GM10266 (cell line): ENCODE measurements at regions not wholly inside any gene's neighbourhood (a gene's known extent, or its start where the extent isn't known, plus 50 kb on each side); places are given as distances from the start of the nearest gene placed in this dataset.

Source experiments
- DNase-seq: peaks from one replicate; pipeline ENCODE4 v3.0.0; 2012; ENCODE audit errors: extremely low spot score
- TF ChIP-seq, protein P1 (sequence below): IDR thresholded peaks from 2 replicates; pipeline ENCODE4 v1.5.1; 2012; ENCODE audit warnings: mild to moderate bottlenecking, low read depth; ENCODE audit not compliant: control insufficient read depth, insufficient read depth; ENCODE audit errors: missing control alignments

DNA sequence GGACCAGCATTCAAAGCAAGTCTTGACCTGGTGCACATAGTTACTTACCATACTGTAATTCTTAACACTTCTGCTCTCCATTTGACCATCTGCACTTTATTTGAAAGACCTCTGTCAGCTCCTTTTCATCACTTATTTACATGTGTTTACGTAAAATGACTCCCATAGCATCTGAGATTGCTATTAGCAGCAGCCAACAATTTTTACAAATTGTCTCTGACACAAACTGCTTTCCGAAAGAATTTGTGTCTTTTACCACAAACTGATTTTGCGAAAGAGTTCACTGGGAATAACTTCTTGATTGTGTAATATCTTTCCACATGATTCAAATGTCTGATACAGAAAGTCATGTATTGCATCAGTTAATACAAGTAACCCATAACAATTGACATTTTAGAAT, 144.1 kb upstream of the PEX5L start:
- no peak for DNase-seq
- TF ChIP-seq, protein P1, sequence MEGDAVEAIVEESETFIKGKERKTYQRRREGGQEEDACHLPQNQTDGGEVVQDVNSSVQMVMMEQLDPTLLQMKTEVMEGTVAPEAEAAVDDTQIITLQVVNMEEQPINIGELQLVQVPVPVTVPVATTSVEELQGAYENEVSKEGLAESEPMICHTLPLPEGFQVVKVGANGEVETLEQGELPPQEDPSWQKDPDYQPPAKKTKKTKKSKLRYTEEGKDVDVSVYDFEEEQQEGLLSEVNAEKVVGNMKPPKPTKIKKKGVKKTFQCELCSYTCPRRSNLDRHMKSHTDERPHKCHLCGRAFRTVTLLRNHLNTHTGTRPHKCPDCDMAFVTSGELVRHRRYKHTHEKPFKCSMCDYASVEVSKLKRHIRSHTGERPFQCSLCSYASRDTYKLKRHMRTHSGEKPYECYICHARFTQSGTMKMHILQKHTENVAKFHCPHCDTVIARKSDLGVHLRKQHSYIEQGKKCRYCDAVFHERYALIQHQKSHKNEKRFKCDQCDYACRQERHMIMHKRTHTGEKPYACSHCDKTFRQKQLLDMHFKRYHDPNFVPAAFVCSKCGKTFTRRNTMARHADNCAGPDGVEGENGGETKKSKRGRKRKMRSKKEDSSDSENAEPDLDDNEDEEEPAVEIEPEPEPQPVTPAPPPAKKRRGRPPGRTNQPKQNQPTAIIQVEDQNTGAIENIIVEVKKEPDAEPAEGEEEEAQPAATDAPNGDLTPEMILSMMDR = no peak

GRCh38 chr3:180181387-180181786, 144.7 kb upstream of the PEX5L start:
- TF ChIP-seq, protein P1 = no peak
- DNase-seq = no peak

DNA sequence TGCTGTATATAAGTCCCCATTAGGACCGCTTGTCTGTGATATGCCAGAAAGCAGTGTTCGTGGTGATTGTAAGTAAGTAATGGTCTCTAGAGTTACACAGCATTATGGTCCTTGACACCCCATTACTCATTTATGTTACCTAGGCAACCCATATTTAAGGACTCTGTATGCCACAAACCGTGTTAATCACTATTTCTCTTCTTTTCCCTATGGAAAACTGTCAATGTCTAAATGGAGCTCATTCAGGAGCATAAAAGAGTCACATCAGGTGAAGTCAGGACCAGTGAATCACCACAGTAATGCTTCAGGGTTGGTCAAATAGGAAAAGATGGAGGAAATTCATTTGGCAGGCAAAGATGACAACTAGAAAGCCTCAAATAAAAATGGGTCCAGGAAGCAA, 146.6 kb upstream of the PEX5L start:
- TF ChIP-seq, protein P1 = no peak

GRCh38 chr3:180184816-180185215, 148.1 kb upstream of the PEX5L start:
- TF ChIP-seq, protein P1 = no peak
- no peak for DNase-seq

More for the DNA sequence above, 146.6 kb upstream of the PEX5L start:
- no peak for DNase-seq

DNA sequence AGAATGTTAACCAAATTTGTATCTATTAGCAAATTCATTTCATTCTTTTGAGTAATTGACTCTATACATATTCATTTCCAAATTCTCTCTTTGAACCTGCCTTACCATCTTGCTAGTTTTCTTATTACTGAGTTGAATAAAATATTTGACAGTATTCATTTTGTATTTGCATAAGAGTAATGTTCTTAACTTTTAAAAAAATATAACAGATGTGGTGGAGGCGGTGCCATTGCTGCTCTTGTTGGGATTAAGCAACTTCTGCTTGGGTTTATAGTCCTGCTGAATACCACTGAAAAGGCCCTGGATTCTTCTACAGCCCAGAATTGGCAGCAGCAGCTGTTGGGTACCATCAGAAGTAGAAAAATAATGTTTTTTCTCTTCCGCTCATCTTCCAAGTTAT, 148.9 kb upstream of the PEX5L start:
- DNase-seq = no peak
- TF ChIP-seq, protein P1 = no peak

DNA sequence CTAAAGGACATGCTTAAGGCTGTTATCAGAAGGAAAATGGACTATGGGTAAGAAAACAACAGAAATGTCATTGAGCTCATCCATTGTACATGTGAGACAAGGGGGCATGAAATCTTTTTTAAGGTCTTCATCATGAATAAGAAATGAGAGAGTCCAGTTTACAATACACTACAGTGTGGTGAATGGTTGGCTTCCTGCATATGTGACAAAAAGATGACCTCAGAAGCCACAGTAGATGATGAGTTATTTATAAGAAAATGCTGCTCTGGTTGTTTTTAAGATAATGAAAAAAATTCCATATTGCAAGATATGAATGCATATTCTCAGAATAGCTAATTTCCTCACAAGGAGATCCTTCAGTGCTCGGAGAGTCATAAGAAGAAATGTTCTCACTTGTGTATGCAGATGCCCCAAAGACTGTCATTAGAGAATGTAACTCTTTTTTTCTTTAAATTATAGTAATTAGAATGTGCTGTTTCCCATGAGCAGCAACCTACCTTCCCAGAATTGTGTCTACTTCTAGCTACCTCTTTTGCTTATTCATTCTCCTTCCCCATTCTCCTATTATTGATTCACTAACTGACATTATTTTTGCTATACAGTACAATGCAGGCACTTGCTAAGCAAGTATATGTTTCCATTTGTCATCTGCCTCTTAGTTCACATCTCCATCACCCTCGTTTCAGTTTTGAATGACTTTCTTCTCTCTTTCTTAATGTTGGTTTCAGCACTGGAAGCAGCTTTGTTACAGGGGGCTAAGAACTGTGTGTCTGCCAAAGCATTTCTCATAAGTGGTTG, 152.0 kb upstream of the PEX5L start:
- DNase-seq = no peak
- TF ChIP-seq, protein P1 = no peak

- no peak for DNase-seq
- TF ChIP-seq, protein P1 = no peak
Measured at GRCh38 chr3:180189310-180189648, 152.5 kb upstream of the PEX5L start.
